GM21381 (cell line): ENCODE measurements at regions not wholly inside any gene's neighbourhood (a gene's known extent, or its start where the extent isn't known, plus 50 kb on each side); places are given as distances from the start of the nearest gene placed in this dataset.
"Not testable (repeated sequence)": the region's sequence is repeated elsewhere in the genome, so short reads cannot be mapped to it uniquely, and the experiment has no call there.

Source experiments
- ATAC-seq: cut with Tn5 transposase; IDR thresholded peaks from one replicate; pipeline ENCODE4 v1.9.1; 2021; ENCODE audit warnings: mild to moderate bottlenecking, moderate library complexity; ENCODE audit not compliant: unreplicated experiment

DNA sequence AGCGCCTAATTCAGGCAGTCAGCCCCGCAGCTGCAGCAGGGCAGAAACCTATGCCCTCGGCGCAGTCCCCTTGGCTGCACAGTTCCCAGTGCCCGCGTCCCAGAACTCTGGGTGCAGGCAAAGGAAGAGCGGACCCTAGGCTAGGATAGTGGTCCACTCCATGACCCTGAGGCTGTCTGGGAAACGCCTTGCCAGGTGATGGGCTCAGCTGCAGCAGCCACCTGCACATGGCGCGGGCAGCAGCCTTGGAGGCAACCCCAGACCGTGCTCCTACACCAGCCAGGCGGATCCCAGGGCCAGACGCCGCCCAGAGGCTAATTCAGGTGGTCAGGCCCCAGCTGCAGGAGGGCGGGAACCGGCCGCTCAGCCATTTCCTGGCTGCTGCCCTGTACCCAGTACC lies 83.0 kb downstream of the POTEC start:
- not testable (repeated sequence) for ATAC-seq

DNA sequence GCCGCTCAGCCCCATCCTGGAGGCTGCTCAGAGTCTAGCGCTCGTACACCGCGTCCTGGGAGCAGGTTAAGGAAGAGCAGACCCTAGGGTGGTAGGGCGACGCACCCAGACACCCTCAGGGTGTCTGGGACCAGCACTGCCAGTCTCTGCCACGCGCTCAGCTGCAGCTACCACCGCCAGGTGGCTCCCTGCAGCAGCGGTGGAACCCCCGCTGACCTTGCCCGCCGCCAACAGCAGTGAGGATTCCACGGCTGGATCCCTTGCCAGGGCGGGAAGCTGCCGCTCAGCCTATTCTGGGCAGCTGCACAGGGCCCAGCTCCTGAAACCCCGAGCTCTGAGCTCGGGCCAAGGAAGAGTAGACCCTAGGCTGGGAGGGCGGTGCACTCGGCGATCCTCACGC lies 83.6 kb downstream of the POTEC start:
- ATAC-seq = not testable (repeated sequence)

DNA sequence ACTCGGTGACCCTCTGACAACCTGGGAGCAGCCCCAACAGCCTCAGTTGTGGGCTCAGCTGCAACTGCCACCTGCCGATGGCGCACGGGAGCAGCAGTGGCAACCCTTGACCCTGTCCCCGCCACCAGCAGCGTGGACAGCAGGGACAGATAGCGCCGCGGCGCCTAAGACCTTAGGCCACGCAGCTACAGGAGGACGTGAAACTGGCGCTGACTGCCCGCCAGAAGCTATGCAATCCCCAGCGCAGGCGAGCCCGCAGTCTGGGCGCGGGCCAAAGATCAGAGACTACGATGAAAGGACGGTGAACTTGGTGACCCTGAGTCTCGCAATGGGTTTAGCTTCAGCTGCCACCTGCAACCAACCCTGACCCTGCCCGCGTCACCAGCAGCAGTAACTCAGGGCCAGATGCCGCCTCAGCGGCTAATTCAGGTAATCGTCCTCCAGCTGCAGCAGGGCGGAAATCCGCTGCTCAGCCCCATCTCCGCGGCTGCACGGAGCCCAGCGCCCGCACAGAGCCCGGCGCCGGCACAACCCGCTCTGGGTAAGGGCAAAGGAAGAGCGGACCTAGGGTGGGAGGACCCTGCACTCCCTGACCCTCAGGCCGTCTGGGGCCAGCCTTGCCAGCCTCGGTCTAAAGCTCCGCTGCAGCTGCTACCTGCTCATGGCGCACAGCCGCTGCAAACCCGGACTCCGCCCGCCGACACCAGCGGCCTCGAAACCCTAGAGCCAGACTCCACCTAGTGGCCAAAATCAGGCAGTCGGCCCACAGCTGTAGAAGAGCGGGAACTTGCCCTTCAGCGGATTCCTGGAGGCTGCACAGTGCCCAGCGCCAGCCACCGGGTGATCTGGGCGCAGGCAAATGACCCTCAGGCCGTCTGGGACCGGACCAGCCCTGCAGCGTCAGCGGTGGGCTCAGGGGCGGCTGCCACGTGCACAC lies 85.1 kb downstream of the POTEC start:
- not testable (repeated sequence) for ATAC-seq

DNA sequence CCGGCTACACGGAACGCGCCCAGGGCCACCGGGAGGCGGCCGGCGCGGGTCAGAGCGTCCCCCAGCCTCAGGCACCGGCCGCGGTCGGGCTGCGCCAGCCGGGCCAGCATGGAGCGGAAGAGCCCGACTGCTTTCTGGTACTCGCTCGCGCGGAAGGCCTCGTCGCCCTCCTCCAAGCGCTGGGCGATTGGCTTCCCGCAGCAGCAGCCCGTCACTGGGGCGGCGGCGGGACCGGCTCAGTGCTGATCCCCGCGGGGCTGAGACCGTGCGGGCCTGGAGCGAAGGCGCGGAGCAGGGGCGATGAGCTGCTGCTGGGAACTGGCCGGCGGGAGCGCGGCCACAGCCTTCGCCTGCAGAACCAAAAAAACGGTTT lies 92.8 kb downstream of the POTEC start:
- not testable (repeated sequence) for ATAC-seq

DNA sequence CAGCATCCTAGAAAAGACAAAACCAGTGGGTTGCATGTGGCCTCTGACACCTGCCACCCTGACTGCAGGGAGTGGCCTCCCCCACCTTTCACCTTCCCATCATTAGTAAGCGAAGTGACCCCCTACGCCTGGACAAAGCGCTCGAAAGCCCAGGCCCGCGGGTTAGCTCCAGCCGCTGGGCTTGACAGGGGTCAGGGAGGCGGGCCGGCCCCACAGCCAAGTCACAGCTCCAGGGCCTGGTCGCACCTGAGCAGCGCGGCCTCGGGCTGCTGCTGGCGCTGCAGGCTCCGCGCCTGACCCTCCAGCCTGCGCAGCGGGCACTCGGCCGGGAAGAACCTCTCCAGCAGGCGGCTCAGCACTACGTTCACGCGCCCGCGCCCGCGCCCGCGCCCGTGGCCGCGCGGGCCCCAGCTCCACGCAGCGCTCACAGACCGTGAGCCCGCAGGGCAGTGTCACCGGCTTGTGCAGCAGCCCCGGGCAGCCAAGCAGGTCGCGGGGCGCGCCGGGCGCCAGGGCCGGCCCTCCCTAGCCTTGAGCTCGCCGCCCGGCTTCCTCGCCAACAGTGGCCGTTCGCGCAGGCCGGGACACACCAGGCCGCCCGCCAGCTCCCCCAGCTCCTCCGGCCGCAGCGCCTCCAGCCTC lies 93.3 kb downstream of the POTEC start:
- not testable (repeated sequence) for ATAC-seq

DNA sequence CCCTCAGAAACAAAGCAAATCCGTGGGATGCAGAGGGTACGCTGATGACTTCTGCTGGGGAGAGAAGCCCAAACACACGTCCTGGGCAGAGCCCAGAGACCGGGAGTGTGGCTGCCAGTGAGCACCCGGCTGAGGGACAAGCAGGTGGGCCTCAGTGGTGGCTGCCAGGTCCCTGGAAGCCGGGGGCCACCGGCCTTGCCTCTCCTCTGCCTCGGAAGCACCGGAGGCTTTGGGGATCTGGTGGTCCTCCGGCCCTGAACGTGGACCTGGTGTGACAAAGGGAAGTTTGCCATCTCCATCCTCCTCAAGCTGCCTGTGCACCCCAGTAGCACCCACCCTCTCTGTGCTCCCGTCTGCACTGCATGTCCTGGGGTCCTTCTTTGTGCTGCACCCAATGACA lies 94.3 kb downstream of the POTEC start:
- ATAC-seq = not testable (repeated sequence)

DNA sequence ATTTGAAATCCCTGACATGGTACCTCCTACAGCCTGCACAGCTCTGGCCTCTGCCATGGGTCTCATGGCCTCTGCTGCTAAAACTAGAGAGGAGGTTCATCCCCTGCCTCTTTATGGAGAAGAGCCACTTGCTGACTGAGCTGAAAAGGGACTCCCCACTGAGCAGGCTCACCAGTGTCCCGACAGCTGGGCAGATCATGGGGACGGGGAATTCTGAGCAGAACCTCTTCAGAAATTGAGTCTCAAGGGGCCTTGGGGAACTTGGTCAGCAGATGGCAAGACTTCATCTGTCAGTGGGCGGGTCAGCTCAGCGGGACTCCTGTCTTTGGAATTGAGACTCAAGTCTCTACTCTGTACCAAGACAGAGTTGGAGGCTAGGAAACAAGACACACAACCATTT lies 95.7 kb downstream of the POTEC start:
- not testable (repeated sequence) for ATAC-seq

DNA sequence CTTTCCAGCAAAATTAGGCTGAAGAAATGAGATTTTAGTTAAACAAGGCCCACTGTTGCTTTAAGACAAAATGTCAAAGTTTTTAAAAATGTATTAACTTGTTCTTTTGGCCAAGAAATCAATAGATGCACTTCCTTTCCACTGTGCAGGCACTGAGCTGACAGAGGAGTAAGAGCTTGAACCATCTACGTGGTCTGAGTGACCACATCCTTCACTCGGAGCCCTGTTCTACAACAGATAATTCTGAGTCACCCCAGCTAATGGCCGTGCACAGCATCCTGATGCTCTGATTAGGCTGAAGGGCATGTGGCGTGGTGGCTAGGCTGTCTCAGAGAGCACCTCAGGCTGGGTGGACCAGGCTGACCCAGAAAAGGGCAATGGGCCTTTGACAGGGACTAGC lies 107.9 kb downstream of the POTEC start:
- not testable (repeated sequence) for ATAC-seq

DNA sequence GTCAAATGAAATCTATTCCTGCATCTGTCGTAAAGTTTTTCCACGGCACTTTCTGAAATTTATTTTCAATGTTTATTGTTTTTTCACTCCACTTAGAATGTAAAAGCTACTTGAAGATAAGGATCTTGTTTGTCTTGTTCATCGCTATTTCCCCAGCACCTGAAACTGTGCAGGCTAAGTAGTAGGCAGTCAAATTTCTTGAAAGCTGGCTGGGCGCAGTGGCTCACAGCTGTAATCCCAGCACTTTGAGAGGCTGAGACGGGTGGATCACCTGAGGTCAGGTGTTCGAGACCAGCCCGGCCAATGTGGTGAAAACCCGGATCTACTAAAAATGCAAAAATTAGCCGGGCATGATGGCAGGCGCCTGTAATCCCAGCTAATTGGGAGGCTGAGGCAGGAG lies 111.0 kb downstream of the POTEC start:
- not testable (repeated sequence) for ATAC-seq

DNA sequence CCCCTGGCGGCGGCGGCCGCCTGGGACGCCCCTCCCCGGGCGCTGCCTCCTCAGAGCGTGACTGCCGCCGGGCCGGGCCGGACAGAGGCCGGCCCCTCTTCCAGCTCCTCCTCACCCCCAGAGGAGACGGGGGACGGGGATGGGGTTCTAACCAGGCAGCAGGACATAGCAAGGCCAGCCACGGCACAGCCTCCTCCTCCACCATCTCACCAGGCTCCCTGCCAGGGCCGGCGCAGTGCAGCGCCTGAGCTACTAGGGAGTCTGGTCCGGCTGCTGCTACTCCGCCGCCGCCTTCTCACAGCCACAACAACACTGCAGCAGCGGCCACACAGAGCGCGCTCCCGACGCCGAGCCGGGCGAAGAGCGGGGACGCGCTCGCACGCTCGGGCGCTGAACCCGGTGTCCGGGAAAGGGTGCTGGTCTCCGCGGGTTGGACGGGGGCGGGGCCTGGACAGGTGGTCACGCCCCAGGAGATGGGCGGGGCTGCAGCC lies 112.3 kb downstream of the POTEC start:
- ATAC-seq = not testable (repeated sequence)

DNA sequence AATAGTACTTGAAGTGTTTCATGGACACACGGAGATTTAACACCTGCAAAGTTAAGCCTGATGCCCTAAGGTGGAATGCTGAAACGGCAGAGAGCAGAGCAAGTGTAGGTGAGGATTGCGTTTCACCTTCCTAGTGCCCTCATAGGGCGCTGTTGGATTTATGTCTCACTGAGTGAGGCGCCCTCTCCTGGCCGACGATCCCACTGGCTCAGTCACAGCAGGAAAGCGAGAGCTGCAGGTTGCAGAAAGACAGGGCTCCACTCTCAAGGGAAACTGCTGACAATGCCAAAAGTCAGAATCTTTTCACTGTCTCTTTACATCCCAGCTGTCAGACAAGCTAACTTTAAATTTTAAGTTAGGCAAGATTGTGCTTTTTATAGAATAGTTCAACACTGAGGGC lies 127.6 kb downstream of the POTEC start:
- not testable (repeated sequence) for ATAC-seq

DNA sequence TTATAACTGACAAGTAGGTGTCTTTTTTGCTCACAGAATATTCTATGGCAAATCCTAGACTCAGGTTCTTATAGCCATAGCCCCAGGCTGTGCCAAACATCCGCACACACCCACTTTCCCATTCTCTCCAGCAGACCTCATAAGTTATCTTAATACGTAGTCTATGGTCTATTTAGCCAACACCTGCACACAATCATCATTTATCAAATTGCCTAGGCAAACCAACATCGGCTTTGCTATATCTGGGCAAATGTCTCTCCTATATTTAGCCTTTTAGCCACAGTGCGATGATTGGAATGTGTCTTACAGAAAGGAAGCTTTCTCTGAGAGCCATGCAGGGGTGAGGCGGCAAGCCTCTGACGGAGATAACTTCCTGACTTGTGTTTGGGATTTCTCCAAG lies 128.0 kb downstream of the POTEC start:
- not testable (repeated sequence) for ATAC-seq

DNA sequence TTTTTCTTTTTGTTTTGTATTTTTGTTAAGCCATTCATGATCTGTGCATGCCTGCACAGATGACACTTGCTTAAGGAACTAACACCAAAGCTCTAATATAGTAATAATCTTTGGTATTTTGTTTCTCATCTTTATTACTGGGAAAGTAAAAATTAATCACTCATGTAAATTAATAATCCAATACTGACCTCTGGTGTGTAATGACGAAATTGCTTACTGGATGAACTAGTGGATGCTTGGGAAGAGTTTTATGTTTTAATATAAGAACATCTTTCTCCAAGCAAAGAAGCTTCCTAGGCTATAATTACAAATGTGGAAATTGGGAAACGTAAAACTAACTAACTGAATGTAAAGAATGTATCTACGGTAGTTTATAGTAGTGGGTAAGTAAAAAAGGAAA lies 147.9 kb downstream of the POTEC start:
- not testable (repeated sequence) for ATAC-seq

DNA sequence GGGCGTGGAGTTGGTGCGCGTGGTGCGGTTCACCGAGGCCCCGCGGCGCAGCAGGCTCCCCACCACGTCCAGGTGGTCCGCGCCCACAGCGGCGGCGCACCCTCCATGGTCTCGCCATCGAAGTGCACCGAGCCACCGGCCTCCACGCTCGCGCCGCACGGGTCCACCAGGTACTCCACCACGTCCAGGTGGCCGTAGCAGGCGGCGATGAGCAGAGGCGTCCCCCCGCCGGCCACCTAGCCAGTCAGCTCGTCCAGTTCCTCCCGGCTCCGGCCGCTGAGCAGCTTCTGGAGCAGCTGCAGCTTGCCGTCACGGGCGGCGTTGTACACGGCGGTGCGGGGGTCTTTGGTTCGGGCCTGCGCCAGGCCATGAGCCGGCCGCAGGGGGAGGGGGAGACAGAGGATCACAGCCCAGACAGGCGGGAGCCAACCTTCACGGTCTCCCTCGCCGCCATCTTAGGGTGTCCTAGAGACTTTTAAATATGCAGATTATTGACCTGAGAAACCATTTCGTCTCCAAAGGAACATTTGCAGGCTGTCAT lies 149.8 kb downstream of the POTEC start:
- not testable (repeated sequence) for ATAC-seq

DNA sequence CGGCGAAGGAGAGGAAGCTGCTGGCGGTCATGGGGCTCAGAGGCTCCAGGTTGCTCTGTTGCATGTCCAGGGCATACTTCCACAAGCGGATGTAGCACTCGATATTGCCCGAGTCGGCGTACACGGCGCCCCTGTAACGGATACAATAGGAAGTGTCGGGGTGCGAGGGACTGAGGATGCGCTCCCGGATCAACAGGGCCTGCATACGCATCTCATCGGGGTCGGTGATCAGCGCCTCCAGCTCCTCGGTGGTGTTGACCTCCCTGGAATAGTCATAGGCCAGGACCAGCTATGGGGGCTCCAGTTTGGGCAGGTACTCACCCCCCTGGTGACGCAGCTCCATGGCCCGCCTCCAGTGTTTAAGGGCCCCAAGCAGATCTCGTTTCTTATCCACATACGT lies 150.8 kb downstream of the POTEC start:
- not testable (repeated sequence) for ATAC-seq

DNA sequence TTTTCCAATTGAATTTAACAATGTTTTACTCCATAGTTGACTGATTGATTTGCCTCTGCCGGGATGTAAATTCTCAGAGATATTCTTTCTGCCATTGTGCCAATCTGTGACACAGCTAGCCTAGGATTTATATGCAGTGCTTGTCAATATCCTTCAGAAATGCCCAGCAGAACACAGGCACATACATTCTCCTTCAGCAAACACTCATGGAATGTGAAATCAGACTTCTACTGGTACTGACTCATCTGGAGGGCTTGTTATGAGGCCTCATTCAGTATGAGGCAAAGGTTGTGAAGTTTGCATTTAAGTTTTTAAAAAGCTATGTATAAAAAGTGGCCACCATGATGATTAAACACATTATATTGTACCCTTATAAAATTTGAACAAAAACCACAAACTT lies 158.4 kb downstream of the POTEC start:
- not testable (repeated sequence) for ATAC-seq

DNA sequence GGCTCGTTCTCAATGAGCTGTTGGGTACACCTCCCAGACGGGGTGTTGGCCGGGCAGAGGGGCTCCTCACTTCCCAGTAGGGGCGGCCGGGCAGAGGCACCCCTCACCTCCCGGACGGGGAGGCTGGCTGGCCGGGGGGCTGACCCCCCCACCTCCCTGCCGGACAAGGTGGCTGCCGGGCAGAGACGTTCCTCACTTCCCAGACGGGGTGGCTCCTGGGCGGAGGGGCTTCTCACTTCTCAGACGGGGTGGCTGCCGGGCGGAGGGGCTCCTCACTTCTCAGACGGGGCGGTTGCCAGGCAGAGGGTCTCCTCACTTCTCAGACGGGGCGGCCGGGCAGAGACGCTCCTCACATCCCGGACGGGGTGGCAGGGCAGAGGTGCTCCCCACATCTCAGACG lies 160.7 kb downstream of the POTEC start:
- ATAC-seq = not testable (repeated sequence)

DNA sequence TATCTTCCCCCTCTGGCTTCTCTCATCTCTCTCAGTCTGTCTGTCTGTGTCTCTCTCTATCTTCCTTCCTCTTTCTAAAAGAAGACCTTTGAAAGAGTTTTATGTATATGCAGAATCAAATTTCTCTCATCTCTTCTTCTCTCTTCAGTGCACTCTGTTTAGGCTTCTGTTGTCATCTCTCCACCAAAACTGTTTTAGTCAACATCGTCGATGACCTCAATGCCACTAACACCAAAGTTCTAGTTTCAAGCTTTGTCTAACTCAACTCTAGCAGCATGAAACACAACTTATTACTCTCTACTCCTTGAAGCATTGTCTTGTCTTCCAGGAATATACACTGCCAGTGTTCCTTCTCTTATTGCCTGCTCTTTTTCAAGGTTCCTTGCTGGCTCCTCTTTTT lies 163.9 kb downstream of the POTEC start:
- not testable (repeated sequence) for ATAC-seq

DNA sequence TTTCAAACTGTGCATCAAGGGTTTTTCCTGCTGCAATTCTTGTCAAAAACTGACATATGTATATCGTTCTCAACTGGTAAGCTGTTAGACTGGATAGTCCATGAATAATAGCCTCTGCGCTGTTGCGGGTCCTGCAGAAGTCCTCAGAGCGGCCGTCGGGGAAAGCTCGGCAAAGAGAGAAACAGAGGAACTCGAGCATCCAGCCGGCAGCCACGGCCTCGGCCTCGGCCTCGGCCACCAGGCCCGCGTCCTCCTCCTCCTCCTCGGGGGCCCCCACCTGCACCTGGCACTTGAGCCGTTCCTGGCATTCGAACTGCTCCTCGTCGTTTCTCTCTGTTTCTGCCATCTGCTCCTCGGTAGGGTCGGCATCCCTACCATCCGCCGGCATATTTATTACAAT lies 165.0 kb downstream of the POTEC start:
- ATAC-seq = not testable (repeated sequence)

DNA sequence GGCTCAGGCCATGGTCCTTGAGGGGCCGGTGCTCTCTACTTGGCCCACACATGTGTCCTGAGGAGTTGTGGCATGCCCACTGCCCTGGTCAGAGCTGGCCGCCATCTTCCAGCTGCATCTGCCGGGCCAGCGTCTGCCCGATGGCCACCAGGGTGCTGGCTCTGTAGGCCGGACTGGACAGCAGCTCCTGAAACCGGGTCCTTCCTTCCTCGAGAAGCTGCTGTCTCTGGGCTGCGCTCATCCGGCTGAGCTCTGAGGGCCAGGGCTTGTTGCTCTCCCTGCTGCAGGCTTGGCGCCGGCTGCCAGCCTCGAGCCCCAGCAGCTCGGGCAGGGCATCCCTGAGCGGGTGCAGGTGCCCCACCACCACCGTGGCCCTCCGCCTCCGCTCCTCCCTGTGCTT lies 182.1 kb downstream of the POTEC start:
- not testable (repeated sequence) for ATAC-seq

DNA sequence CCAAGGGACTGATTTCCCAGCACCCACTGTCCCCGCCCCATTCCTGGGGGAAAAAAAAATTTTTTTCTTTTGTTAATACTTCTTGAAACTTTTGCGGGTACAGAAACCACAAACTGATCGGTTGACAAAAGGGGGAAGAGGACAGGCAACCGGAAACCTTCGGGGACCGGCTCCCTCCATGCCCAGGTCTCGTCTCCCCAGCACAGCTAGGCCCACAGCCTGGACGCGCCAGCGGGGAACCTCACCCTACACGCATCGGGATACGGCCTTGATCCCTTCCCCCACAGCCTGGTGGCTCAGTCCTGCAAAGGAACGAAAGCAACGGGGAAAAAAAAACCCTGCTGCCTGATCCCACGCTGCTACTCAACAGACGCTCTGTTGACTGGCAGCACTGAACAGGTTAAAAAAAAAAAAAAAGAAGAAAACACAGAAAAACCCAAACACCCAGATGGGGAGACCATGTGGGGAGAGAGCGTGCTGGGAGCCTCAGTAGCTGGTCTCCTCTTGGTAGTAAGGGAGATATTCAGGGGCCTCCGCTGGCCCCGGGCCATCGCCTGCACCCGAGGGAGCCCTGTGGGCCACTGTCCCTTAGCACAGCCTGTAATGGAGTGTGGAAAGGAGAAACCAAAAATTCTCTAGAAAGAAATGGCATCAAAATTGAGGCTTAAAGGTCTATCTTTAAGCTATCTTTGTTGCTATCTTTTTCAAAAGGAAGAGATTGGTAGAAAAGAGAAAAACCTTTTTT lies 185.7 kb downstream of the POTEC start:
- not testable (repeated sequence) for ATAC-seq
